ENCODE measurements at regions not wholly inside any gene's neighbourhood (a gene's known extent, or its start where the extent isn't known, plus 50 kb on each side); places are given as distances from the start of the nearest gene placed in this dataset.

DNA sequence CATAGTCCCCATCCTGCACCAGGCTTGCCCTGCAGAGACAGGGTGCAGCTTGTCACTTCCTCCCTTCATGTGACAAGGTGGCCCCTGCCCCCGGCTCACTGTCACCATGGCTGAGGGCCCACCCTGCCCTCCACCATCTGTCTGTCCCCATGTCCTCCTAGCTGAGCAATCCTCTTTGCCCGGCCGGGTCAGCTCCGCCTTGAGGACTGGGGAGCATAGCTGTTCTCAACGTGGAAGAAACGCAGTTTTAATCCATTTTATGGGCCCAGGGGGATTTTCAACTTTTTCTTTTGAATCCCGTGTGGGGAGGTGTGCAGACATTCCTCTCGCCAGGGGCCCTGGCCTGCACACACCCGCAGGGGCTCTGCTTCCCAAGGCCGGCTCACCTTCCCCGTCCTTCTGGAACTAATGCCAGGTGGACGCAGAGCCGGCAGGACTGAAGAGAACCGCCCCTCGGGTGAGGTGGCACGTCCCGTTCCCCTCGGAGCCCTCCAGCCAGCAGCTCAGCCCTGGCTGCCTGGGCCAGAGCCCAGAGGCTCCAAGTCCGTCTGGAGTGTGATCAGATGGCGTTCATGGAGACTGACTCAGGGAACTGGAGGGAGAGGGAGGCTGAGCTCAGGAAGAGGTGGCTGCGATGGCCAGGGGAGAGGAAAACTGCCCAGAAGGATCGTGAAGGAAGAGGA lies 1108.7 kb downstream of the BRD1 start (continued):
- TF ChIP-seq ZNF624 (tag by site-specific recombination; IDR thresholded peaks at IDR 0.05), result no peak

DNA sequence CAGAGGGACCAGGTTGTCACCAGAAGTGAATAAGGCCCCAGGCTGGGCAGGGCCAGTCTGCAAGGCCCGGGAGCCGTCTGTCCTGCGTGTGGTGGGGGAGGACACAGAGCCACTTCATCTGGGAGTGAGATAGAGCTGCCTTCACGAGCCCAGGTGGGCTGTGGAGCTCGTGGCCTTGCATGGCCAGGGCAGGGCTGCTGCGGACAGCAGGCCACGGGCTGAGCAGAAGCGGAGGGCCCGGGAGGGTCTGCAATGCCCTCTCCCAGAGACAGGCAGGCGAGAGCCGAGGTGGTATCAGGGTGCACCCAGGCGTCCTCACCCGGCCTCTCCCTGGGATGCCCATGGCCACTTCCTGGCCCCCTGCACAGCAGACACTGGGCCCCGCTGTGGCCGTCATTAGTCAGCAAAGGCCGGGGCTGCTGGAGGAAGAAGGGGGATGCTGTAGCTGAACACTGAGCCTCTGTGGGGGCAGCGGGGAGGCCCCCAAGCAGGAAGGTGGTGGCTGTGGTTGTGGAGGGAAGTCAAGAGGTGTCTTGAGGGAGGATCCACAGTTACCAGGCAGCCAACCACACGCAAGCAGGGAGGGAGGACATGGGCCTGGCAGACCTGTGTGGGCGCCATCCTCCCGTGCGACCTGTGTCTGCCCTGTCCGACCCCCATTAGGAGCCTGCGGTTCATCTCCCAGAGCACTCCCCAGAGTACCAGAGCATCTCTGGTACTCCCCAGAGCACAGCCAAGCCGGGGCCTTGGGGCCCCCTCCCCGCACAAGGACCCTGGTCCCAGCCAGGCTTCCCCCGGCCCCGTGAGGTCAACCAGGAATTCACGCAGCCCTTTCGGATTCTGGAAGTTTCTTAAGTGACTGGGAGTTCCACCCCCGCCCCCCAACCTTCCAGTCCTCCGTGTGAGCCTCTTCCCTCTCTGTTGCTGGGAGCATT lies 1109.5 kb downstream of the BRD1 start:
- Histone ChIP-seq H3K4me1 (ENCODE audit: control insufficient read depth, insufficient read depth, low read length) (no peaks in the 10 kb centered on the region), H3K36me3 (ENCODE audit: control insufficient read depth in 2 of 2, insufficient read depth in 1 of 2, low read length in 2 of 2) (no peaks in the 10 kb centered on the region), H3K4me3 (ENCODE audit: low read depth, low read length) (no peak overlapping the region), H3K27ac (ENCODE audit: extremely low read depth, low read depth, low read length) (no peak overlapping the region), H3K9me3 (ENCODE audit: control insufficient read depth, insufficient read depth, low read depth, low read length) (no peaks in the 10 kb centered on the region)
- CTCF ChIA-PET, result interaction anchor here (0.8 kb wide), 1 partner anchor 19 kb away, joined by 3 read pairs; no protein-coding TSS in a partner anchor
- no peak for TF ChIP-seq ZNF426 (tag by site-specific recombination; IDR thresholded peaks at IDR 0.05)
- POLR2A ChIA-PET, result no interaction called here

DNA sequence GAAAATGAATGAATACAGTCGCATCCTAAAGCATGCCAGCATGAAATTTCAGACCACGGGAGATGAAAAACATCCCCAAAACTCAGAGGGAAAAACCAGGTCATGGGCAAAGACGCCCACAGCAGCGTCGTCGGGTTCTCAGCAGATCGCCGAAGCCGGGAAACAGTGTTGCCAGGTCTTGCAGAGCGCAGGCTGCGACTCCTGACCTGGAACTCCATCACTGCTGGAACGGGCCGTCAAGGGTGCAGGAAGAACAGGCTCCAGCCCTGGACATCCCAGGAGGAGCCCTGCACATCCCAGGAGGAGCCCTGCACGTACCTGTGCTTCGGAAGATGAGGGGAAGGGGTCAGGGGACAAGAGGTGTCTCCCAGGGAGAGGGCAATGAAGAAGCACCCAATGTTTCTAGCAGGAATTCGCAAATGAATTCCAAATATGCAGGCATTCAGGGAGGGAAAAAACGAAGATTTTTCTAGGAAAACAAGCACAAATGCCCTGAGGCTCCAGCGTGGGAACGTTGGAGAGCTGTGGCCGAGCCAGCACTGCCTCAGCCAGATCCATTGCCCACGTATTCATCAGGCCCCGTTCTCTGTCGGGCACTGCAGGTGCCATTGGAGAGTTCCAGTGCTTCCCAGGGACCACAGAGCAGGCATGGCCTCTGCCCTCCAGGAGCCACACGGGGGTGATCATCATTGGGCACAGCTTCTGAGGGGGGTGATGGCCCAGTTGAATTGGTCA lies 1110.4 kb downstream of the BRD1 start:
- TF ChIP-seq ZNF560 (tag by site-specific recombination; IDR thresholded peaks at IDR 0.05; ENCODE audit: borderline replicate concordance), result no peak
- no peak for TF ChIP-seq ZBTB48 (tag by site-specific recombination; IDR thresholded peaks at IDR 0.05)
- TF ChIP-seq ZFP41 (tag by site-specific recombination; IDR thresholded peaks at IDR 0.05; ENCODE audit: borderline replicate concordance), result no peak
- no peak for TF ChIP-seq ZNF660 (tag by site-specific recombination; IDR thresholded peaks at IDR 0.05)
- no peak for TF ChIP-seq ZNF701 (tag by site-specific recombination; IDR thresholded peaks at IDR 0.05)
- no peak for TF ChIP-seq ZNF423 (tag by site-specific recombination; IDR thresholded peaks at IDR 0.05)
- no peak for TF ChIP-seq ZNF169 (tag by site-specific recombination; IDR thresholded peaks at IDR 0.05)
- TF ChIP-seq, protein P1, sequence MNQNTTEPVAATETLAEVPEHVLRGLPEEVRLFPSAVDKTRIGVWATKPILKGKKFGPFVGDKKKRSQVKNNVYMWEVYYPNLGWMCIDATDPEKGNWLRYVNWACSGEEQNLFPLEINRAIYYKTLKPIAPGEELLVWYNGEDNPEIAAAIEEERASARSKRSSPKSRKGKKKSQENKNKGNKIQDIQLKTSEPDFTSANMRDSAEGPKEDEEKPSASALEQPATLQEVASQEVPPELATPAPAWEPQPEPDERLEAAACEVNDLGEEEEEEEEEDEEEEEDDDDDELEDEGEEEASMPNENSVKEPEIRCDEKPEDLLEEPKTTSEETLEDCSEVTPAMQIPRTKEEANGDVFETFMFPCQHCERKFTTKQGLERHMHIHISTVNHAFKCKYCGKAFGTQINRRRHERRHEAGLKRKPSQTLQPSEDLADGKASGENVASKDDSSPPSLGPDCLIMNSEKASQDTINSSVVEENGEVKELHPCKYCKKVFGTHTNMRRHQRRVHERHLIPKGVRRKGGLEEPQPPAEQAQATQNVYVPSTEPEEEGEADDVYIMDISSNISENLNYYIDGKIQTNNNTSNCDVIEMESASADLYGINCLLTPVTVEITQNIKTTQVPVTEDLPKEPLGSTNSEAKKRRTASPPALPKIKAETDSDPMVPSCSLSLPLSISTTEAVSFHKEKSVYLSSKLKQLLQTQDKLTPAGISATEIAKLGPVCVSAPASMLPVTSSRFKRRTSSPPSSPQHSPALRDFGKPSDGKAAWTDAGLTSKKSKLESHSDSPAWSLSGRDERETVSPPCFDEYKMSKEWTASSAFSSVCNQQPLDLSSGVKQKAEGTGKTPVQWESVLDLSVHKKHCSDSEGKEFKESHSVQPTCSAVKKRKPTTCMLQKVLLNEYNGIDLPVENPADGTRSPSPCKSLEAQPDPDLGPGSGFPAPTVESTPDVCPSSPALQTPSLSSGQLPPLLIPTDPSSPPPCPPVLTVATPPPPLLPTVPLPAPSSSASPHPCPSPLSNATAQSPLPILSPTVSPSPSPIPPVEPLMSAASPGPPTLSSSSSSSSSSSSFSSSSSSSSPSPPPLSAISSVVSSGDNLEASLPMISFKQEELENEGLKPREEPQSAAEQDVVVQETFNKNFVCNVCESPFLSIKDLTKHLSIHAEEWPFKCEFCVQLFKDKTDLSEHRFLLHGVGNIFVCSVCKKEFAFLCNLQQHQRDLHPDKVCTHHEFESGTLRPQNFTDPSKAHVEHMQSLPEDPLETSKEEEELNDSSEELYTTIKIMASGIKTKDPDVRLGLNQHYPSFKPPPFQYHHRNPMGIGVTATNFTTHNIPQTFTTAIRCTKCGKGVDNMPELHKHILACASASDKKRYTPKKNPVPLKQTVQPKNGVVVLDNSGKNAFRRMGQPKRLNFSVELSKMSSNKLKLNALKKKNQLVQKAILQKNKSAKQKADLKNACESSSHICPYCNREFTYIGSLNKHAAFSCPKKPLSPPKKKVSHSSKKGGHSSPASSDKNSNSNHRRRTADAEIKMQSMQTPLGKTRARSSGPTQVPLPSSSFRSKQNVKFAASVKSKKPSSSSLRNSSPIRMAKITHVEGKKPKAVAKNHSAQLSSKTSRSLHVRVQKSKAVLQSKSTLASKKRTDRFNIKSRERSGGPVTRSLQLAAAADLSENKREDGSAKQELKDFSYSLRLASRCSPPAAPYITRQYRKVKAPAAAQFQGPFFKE (tag by site-specific recombination; IDR thresholded peaks at IDR 0.05; ENCODE audit: borderline replicate concordance), result no peak
- TF ChIP-seq, protein P2, sequence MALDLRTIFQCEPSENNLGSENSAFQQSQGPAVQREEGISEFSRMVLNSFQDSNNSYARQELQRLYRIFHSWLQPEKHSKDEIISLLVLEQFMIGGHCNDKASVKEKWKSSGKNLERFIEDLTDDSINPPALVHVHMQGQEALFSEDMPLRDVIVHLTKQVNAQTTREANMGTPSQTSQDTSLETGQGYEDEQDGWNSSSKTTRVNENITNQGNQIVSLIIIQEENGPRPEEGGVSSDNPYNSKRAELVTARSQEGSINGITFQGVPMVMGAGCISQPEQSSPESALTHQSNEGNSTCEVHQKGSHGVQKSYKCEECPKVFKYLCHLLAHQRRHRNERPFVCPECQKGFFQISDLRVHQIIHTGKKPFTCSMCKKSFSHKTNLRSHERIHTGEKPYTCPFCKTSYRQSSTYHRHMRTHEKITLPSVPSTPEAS (tag by site-specific recombination; IDR thresholded peaks at IDR 0.05), result no peak
- no peak for TF ChIP-seq OSR2 (tag by site-specific recombination; IDR thresholded peaks at IDR 0.05)
- TF ChIP-seq ZNF777 (tag by site-specific recombination; IDR thresholded peaks at IDR 0.05; ENCODE audit: borderline replicate concordance), result no peak
- no peak for TF ChIP-seq GLIS2 (tag by site-specific recombination; IDR thresholded peaks at IDR 0.05)
- ChIA-PET POLR2A (no interaction called here), CTCF (no interaction called here)
- no peaks in the 10 kb centered on the region for H3K36me3 ChIP-seq (ENCODE audit: control insufficient read depth in 2 of 2, insufficient read depth in 1 of 2, low read length in 2 of 2)
- no peaks in the 10 kb centered on the region for H3K4me1 ChIP-seq (ENCODE audit: control insufficient read depth, insufficient read depth, low read length)
- no peaks in the 10 kb centered on the region for H3K9me3 ChIP-seq (ENCODE audit: control insufficient read depth, insufficient read depth, low read depth, low read length)
- H3K4me3 ChIP-seq (ENCODE audit: low read depth, low read length), result no peak overlapping the region
- no peak overlapping the region for H3K27ac ChIP-seq (ENCODE audit: extremely low read depth, low read depth, low read length)
